AG08395 (cell line): ENCODE measurements at regions not wholly inside any gene's neighbourhood (a gene's known extent, or its start where the extent isn't known, plus 50 kb on each side); places are given as distances from the start of the nearest gene placed in this dataset.
"Not testable (repeated sequence)": the region's sequence is repeated elsewhere in the genome, so short reads cannot be mapped to it uniquely, and the experiment has no call there.

Experiments used
- DNase-seq: peaks from one replicate; pipeline ENCODE4 v3.0.0; 2012; ENCODE audit warnings: mixed read lengths, low spot score

DNA sequence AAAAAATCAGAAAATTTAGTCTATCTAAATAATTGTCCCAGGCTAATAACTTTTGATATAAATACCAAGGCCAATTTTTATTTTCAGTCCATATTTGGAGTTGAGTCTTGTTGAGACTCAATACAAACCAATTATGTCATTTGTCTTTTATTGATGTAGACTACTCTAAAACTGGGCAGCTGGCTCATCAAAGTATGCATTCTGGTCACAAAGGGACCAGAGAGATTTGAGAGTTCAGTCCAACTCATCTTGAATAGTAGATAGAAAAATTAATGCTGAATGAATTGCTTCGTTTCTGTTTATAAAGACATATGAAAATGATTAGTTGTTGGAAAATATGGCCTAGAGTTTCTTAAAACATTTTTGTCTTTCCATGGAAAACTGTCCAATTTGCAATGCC, 412.5 kb upstream of the KLHL4 start:
- no peak for DNase-seq

DNA sequence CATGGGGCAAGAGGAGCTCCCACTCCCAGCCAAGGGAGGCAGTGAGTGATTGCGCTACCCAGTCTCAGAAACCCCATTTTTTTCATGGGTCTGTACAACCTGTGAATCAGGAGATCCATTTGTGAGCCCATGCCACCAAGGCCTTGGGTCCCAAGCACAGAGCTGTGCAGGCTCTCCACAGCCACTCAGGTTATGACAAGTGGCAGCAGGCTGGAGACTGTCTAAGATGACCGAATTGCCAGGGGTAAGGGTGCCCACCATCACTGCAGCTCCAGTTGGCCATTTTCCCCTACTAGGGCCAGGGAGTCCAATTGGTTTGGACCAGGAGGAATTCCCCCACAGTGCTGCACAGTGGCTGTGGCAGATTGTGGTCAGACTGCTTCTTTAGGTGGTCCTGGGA, 407.5 kb upstream of the KLHL4 start:
- DNase-seq: no peak

GRCh38 chrX:87140800-87141483, 376.7 kb upstream of the KLHL4 start:
- no peak for DNase-seq

GRCh38 chrX:87160435-87161010, 357.1 kb upstream of the KLHL4 start:
- DNase-seq: no peak

GRCh38 chrX:87167841-87168240, 349.8 kb upstream of the KLHL4 start:
- DNase-seq: no peak

GRCh38 chrX:87178009-87178408, 339.6 kb upstream of the KLHL4 start:
- DNase-seq: not testable (repeated sequence)
